ENCODE measurements at regions not wholly inside any gene's neighbourhood (a gene's known extent, or its start where the extent isn't known, plus 50 kb on each side); places are given as distances from the start of the nearest gene placed in this dataset.

DNA sequence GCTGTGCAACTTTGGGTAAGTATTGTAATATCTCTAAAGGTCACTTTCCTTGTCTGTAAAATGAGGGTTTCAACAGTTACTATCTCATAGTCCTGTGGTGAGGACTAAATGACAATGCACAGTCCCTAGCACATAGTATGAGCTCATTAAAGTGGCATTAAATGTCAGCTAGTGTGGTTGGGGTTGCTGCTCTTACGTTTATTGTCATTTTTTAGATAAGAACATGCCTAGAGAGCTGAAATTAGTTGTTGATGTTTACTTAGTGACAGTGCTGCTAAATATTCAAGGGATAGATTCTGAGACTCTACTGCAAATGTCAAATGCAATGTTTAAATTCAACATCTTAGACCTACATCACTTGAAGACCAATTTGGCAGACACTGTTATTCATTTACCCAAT, 356.1 kb upstream of the ETAA1 start:
- TF ChIP-seq SRF (IDR thresholded peaks at IDR 0.05; ENCODE audit: low read depth in 2 of 2, low read length in 2 of 2) (no peak), ZNF207 (IDR thresholded peaks at IDR 0.05; ENCODE audit: borderline replicate concordance) (no peak), EED (IDR thresholded peaks at IDR 0.05; ENCODE audit: low read depth) (no peak), NR2F1 (conservative IDR thresholded peaks at IDR 0.05) (no peak), GABPA (IDR thresholded peaks at IDR 0.05; ENCODE audit: low read depth) (no peak), FOXK2 (IDR thresholded peaks at IDR 0.05) (no peak), YY1 (IDR thresholded peaks at IDR 0.05; ENCODE audit: low read depth, low read length) (no peak), RAD21 (IDR thresholded peaks at IDR 0.05; ENCODE audit: insufficient read depth, low read depth, low read length) (no peak), CTCF (IDR thresholded peaks at IDR 0.05 in 2 of 3, conservative IDR thresholded peaks at IDR 0.05 in 1 of 3; ENCODE audit: control insufficient read depth in 2 of 3, extremely low read depth in 1 of 3, insufficient read depth in 1 of 3, low read depth in 3 of 3, low read length in 3 of 3) (no peak), ZSCAN29 (IDR thresholded peaks at IDR 0.05) (no peak), TCF3 (IDR thresholded peaks at IDR 0.05; ENCODE audit: borderline replicate concordance, insufficient read depth, low read depth, low read length) (no peak), POLR2A (IDR thresholded peaks at IDR 0.05; ENCODE audit: low read depth, low read length) (no peak)
- TF ChIP-seq, protein P1, sequence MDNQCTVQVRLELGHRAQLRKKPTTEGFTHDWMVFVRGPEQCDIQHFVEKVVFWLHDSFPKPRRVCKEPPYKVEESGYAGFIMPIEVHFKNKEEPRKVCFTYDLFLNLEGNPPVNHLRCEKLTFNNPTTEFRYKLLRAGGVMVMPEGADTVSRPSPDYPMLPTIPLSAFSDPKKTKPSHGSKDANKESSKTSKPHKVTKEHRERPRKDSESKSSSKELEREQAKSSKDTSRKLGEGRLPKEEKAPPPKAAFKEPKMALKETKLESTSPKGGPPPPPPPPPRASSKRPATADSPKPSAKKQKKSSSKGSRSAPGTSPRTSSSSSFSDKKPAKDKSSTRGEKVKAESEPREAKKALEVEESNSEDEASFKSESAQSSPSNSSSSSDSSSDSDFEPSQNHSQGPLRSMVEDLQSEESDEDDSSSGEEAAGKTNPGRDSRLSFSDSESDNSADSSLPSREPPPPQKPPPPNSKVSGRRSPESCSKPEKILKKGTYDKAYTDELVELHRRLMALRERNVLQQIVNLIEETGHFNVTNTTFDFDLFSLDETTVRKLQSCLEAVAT (IDR thresholded peaks at IDR 0.05) = no peak

All from GM12878 (cell line).